Mesenteric fat pad (tissue), 1 donor: ENCODE measurements at regions not wholly inside any gene's neighbourhood (a gene's known extent, or its start where the extent isn't known, plus 50 kb on each side); places are given as distances from the start of the nearest gene placed in this dataset.

ENCODE experiments used
- DNase-seq: peaks from one replicate; pipeline ENCODE4 v3.0.0-alpha.2; 2020; ENCODE audit warnings: low spot score
- donor health status: DM: yes; HTN: yes; CAD: no.

- no peak for DNase-seq
Measured at GRCh38 chr9:23537192-23538066, 288.6 kb downstream of the ELAVL2 start.

- no peak for DNase-seq
Measured at GRCh38 chr9:23538067-23538402, 288.0 kb downstream of the ELAVL2 start.

GRCh38 chr9:23538461-23539003, 287.5 kb downstream of the ELAVL2 start:
- DNase-seq: no peak

GRCh38 chr9:23539311-23539710, 286.7 kb downstream of the ELAVL2 start:
- no peak for DNase-seq

- DNase-seq: no peak
Measured at GRCh38 chr9:23541976-23542375, 284.1 kb downstream of the ELAVL2 start.

- no peak for DNase-seq
Measured at GRCh38 chr9:23542438-23542837, 283.6 kb downstream of the ELAVL2 start.

GRCh38 chr9:23542927-23543326, 283.1 kb downstream of the ELAVL2 start:
- no peak for DNase-seq

GRCh38 chr9:23543419-23543818, 282.6 kb downstream of the ELAVL2 start:
- DNase-seq: no peak

- DNase-seq: no peak
Measured at GRCh38 chr9:23545728-23546127, 280.3 kb downstream of the ELAVL2 start.

GRCh38 chr9:23551311-23551721, 274.7 kb downstream of the ELAVL2 start:
- no peak for DNase-seq

GRCh38 chr9:23551929-23552707, 273.9 kb downstream of the ELAVL2 start:
- DNase-seq: no peak

- DNase-seq: no peak
Measured at GRCh38 chr9:23552876-23553601, 273.0 kb downstream of the ELAVL2 start.

GRCh38 chr9:23554686-23555085, 271.4 kb downstream of the ELAVL2 start:
- DNase-seq: no peak

- DNase-seq: no peak
Measured at GRCh38 chr9:23555851-23556250, 270.2 kb downstream of the ELAVL2 start.

GRCh38 chr9:23556459-23556858, 269.6 kb downstream of the ELAVL2 start:
- no peak for DNase-seq

- no peak for DNase-seq
Measured at GRCh38 chr9:23557689-23558088, 268.4 kb downstream of the ELAVL2 start.

GRCh38 chr9:23559522-23559921, 266.5 kb downstream of the ELAVL2 start:
- no peak for DNase-seq

- DNase-seq: no peak
Measured at GRCh38 chr9:23563517-23563916, 262.5 kb downstream of the ELAVL2 start.

GRCh38 chr9:23567516-23568165, 258.4 kb downstream of the ELAVL2 start:
- DNase-seq: no peak

- DNase-seq: no peak
Measured at GRCh38 chr9:23571414-23572104, 254.5 kb downstream of the ELAVL2 start.
